SK-N-SH treated with all-trans-retinoic acid at 6 μM for 48 hours (cell line): ENCODE measurements at regions not wholly inside any gene's neighbourhood (a gene's known extent, or its start where the extent isn't known, plus 50 kb on each side); places are given as distances from the start of the nearest gene placed in this dataset.

Source experiments
- ATAC-seq: fragments of 200-7000 bp; cut with Tn5 transposase; 3 replicates; pipeline ENCODE4 v1.9.1; 2020; ENCODE audit warnings: mild to moderate bottlenecking, moderate library complexity
- BACH2 ChIP-seq: fragments of 250-450 bp; sonication (Bioruptor Pico); IDR thresholded peaks from 2 replicates; pipeline ENCODE4 v1.9.0; 2021; ENCODE audit warnings: mild to moderate bottlenecking, borderline replicate concordance
- CSDC2 ChIP-seq: fragments of 250-450 bp; sonication (Bioruptor Pico); IDR thresholded peaks from 2 replicates; pipeline ENCODE4 v1.5.0; 2020; ENCODE audit warnings: mild to moderate bottlenecking, moderate library complexity
- CSRNP3 ChIP-seq: fragments of 250-450 bp; sonication (Bioruptor Pico); IDR thresholded peaks from 2 replicates; pipeline ENCODE4 v1.5.1; 2021; ENCODE audit warnings: mild to moderate bottlenecking, moderate library complexity
- ESRRG ChIP-seq: fragments of 250-450 bp; sonication (Bioruptor Pico); IDR thresholded peaks from 2 replicates; pipeline ENCODE4 v1.6.1; 2021; ENCODE audit warnings: mild to moderate bottlenecking
- GLIS3 ChIP-seq: fragments of 250-450 bp; sonication (Bioruptor Pico); IDR thresholded peaks from 2 replicates; pipeline ENCODE4 v1.5.0; 2020; ENCODE audit warnings: mild to moderate bottlenecking, moderate library complexity
- ISL1 ChIP-seq: fragments of 250-450 bp; sonication (Bioruptor Pico); IDR thresholded peaks from 2 replicates; pipeline ENCODE4 v2.1.2; 2022; ENCODE audit warnings: mild to moderate bottlenecking, moderate library complexity
- OSR1 ChIP-seq: fragments of 250-450 bp; sonication (Bioruptor Pico); IDR thresholded peaks from 2 replicates; pipeline ENCODE4 v1.8.0; 2022; ENCODE audit warnings: moderate library complexity, mild to moderate bottlenecking, inconsistent platforms
- PATZ1 ChIP-seq: fragments of 250-450 bp; sonication (Bioruptor Pico); IDR thresholded peaks from 2 replicates; pipeline ENCODE4 v1.8.0; 2020; ENCODE audit warnings: mild to moderate bottlenecking, moderate library complexity, borderline replicate concordance
- PPARA ChIP-seq: fragments of 250-450 bp; sonication (Bioruptor Pico); IDR thresholded peaks from 2 replicates; pipeline ENCODE4 v1.5.0; 2020; ENCODE audit warnings: mild to moderate bottlenecking, borderline replicate concordance
- RARB ChIP-seq: fragments of 250-450 bp; sonication (Bioruptor Pico); IDR thresholded peaks from 2 replicates; pipeline ENCODE4 v1.8.0; 2021; ENCODE audit warnings: mild to moderate bottlenecking, moderate library complexity
- SNAI2 ChIP-seq: fragments of 250-450 bp; sonication (Bioruptor Pico); IDR thresholded peaks from 2 replicates; pipeline ENCODE4 v1.5.0; 2020; ENCODE audit warnings: mild to moderate bottlenecking, moderate library complexity
- TCF4 ChIP-seq: fragments of 250-450 bp; sonication (Bioruptor Pico); IDR thresholded peaks from 2 replicates; pipeline ENCODE4 v1.8.0; 2021; ENCODE audit warnings: mild to moderate bottlenecking, moderate library complexity, borderline replicate concordance
- TOX ChIP-seq: fragments of 250-450 bp; sonication (Bioruptor Pico); IDR thresholded peaks from 2 replicates; pipeline ENCODE4 v1.8.0; 2021; ENCODE audit warnings: mild to moderate bottlenecking, moderate library complexity, borderline replicate concordance
- TSHZ2 ChIP-seq: fragments of 250-450 bp; sonication (Bioruptor Pico); IDR thresholded peaks from 2 replicates; pipeline ENCODE4 v1.5.0; 2020; ENCODE audit warnings: mild to moderate bottlenecking, moderate library complexity
- ZC3H10 ChIP-seq: fragments of 250-450 bp; sonication (Bioruptor Pico); IDR thresholded peaks from 2 replicates; pipeline ENCODE4 v1.5.1; 2021; ENCODE audit warnings: mild to moderate bottlenecking, moderate library complexity
- ZFP3 ChIP-seq: fragments of 250-450 bp; sonication (Bioruptor Pico); IDR thresholded peaks from 2 replicates; pipeline ENCODE4 v1.5.0; 2020; ENCODE audit warnings: mild to moderate bottlenecking, moderate library complexity
- ZFP30 ChIP-seq: fragments of 450-650 bp; formaldehyde crosslinking; IDR thresholded peaks from 2 replicates; pipeline ENCODE4 v1.5.0; 2022; ENCODE audit warnings: mild to moderate bottlenecking, moderate library complexity
- ZNF565 ChIP-seq: fragments of 450-650 bp; formaldehyde crosslinking; conservative IDR thresholded peaks from 2 replicates; pipeline ENCODE4 v1.5.0; 2020; ENCODE audit warnings: low read depth, mild to moderate bottlenecking, moderate library complexity
- ZNF70 ChIP-seq: fragments of 450-650 bp; formaldehyde crosslinking; IDR thresholded peaks from 2 replicates; pipeline ENCODE4 v1.5.0; 2020; ENCODE audit warnings: mild to moderate bottlenecking, moderate library complexity
- ZNF8 ChIP-seq: fragments of 450-650 bp; formaldehyde crosslinking; IDR thresholded peaks from 2 replicates; pipeline ENCODE4 v1.5.0; 2020; ENCODE audit warnings: mild to moderate bottlenecking, moderate library complexity
- TF ChIP-seq, protein P1 (sequence below): fragments of 250-450 bp; sonication (Bioruptor Pico); IDR thresholded peaks from 2 replicates; pipeline ENCODE4 v1.8.0; 2021; ENCODE audit warnings: low read depth, mild to moderate bottlenecking, moderate library complexity, borderline replicate concordance
- TF ChIP-seq, protein P2 (sequence below): fragments of 250-450 bp; sonication (Bioruptor Pico); IDR thresholded peaks from 2 replicates; pipeline ENCODE4 v1.5.1; 2020; ENCODE audit warnings: low read depth, mild to moderate bottlenecking, moderate library complexity

DNA sequence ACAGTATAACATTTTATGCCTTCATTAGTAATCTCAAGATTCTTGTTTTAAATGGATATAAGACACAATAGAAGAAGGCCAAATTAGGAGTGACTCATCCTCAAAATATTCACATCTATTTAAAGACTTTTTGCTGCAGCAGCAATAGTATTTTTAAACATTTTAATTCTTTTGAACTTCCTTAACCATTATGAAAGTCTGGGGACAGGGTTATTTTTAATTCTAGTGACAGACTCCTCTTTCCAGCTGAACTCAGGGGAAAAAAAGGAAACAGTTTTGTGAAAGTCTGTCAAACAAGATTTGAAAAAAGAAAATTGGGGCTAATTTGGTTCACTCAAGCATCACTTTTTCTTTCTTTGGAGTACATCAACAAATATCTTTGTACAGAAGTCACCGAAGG is 541.8 kb downstream of the NUP35 start:
- ATAC-seq: peak; percentile 49
- TF ChIP-seq ZNF70 (CRISPR knock-in tag) (no peak), ISL1 (CRISPR knock-in tag) (0 out of 2 replicates have a peak, but pooled peaks have one; percentile 8)

GRCh38 chr2:183671233-183671632 is 547.0 kb downstream of the NUP35 start:
- TF ChIP-seq ZNF70 (CRISPR knock-in tag) (no peak), CSDC2 (CRISPR knock-in tag) (no peak), CSRNP3 (no peak), PPARA (CRISPR knock-in tag) (no peak), SNAI2 (no peak), ZC3H10 (no peak), ZFP30 (CRISPR knock-in tag) (no peak)
- TF ChIP-seq, protein P1, sequence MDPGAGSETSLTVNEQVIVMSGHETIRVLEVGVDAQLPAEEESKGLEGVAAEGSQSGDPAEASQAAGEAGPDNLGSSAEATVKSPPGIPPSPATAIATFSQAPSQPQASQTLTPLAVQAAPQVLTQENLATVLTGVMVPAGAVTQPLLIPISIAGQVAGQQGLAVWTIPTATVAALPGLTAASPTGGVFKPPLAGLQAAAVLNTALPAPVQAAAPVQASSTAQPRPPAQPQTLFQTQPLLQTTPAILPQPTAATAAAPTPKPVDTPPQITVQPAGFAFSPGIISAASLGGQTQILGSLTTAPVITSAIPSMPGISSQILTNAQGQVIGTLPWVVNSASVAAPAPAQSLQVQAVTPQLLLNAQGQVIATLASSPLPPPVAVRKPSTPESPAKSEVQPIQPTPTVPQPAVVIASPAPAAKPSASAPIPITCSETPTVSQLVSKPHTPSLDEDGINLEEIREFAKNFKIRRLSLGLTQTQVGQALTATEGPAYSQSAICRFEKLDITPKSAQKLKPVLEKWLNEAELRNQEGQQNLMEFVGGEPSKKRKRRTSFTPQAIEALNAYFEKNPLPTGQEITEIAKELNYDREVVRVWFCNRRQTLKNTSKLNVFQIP (CRISPR knock-in tag): no peak
- ATAC-seq: no peak

DNA sequence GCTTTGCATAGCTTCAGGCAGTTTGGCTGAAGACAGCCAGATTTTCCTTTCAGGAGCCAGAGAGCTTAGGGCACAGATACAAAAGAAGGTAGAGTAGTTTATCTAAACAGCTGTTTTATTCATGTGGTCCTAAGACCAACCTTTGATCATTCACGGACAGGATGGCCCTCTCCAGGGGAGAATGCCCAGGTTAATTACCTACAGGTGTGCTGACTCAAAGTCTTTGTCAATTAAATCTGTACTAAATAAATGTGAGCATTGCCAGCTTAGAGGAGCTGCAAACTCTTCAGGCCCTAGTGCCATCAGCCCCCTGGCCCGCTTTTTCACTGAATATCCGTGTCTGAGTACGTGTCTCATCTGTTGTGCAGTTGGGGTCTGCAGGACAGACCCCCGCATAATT is 554.7 kb downstream of the NUP35 start:
- TF ChIP-seq BACH2 (CRISPR knock-in tag) (no peak), CSRNP3 (no peak), ZNF565 (CRISPR knock-in tag) (no peak), TOX (CRISPR knock-in tag) (no peak), TSHZ2 (CRISPR knock-in tag) (no peak), ZFP3 (no peak), SNAI2 (no peak), ZNF8 (no peak), OSR1 (CRISPR knock-in tag) (no peak), ZNF70 (CRISPR knock-in tag) (no peak), ESRRG (CRISPR knock-in tag) (no peak), PPARA (CRISPR knock-in tag) (no peak)
- TF ChIP-seq, protein P2, sequence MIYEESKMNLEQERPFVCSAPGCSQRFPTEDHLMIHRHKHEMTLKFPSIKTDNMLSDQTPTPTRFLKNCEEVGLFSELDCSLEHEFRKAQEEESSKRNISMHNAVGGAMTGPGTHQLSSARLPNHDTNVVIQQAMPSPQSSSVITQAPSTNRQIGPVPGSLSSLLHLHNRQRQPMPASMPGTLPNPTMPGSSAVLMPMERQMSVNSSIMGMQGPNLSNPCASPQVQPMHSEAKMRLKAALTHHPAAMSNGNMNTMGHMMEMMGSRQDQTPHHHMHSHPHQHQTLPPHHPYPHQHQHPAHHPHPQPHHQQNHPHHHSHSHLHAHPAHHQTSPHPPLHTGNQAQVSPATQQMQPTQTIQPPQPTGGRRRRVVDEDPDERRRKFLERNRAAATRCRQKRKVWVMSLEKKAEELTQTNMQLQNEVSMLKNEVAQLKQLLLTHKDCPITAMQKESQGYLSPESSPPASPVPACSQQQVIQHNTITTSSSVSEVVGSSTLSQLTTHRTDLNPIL (CRISPR knock-in tag): no peak
- TF ChIP-seq, protein P1 (CRISPR knock-in tag): no peak
- TF ChIP-seq, all 23 proteins: peak for 0
- no peak for ATAC-seq

DNA sequence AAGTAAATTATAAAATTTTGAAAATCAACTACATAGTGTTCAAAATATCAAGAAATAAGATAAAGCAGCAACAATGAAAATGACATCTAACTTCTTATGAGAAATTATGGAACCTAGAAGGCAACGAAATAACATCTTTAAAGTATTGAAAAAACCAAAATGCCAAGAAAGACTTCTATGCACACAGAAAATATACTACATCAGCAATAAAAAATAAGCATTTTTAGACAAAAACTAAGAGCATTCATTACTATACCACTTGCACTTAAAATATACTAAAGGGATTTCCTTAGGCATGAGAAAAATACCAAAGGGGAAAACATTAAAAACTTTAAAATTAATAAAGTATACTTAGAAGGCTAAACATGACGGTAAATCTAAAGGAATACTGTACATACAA is 556.3 kb downstream of the NUP35 start:
- no peak for ATAC-seq
- TF ChIP-seq CSDC2 (CRISPR knock-in tag) (no peak), ZFP3 (no peak), ZNF8 (no peak), TCF4 (CRISPR knock-in tag) (no peak), GLIS3 (CRISPR knock-in tag) (no peak), RARB (CRISPR knock-in tag) (no peak), PATZ1 (CRISPR knock-in tag) (no peak), SNAI2 (no peak), ESRRG (CRISPR knock-in tag) (no peak), ZNF70 (CRISPR knock-in tag) (no peak), ZFP30 (CRISPR knock-in tag) (no peak), OSR1 (CRISPR knock-in tag) (no peak), TOX (CRISPR knock-in tag) (no peak), ZNF565 (CRISPR knock-in tag) (no peak)
- TF ChIP-seq, protein P1 (CRISPR knock-in tag): no peak
